DMS79 treated with DMSO at 0.1 percent for 48 hours (cell line): ENCODE measurements at regions not wholly inside any gene's neighbourhood (a gene's known extent, or its start where the extent isn't known, plus 50 kb on each side); places are given as distances from the start of the nearest gene placed in this dataset.
"Not testable (repeated sequence)": the region's sequence is repeated elsewhere in the genome, so short reads cannot be mapped to it uniquely, and the experiment has no call there.

Experiments
- DNase-seq: peaks from one replicate; lab custom pipeline; 2025; lab: John Stamatoyannopoulos, UW

- DNase-seq: no peak
Measured at GRCh38 chr3:174540116-174540908, 318.8 kb upstream of the NAALADL2 start.

- no peak for DNase-seq
Measured at GRCh38 chr3:174541708-174542315, 317.3 kb upstream of the NAALADL2 start.

GRCh38 chr3:174547801-174548435 is 311.2 kb upstream of the NAALADL2 start:
- DNase-seq: no peak

- DNase-seq: no peak
Measured at GRCh38 chr3:174548841-174549623, 310.1 kb upstream of the NAALADL2 start.

GRCh38 chr3:174581558-174581957 is 277.6 kb upstream of the NAALADL2 start:
- no peak for DNase-seq

GRCh38 chr3:174583396-174583795 is 275.7 kb upstream of the NAALADL2 start:
- no peak for DNase-seq

- not testable (repeated sequence) for DNase-seq
Measured at GRCh38 chr3:174587137-174587536, 272.0 kb upstream of the NAALADL2 start.

GRCh38 chr3:174596447-174596982 is 262.6 kb upstream of the NAALADL2 start:
- DNase-seq: no peak

GRCh38 chr3:174598885-174599439 is 260.2 kb upstream of the NAALADL2 start:
- DNase-seq: no peak

GRCh38 chr3:174613173-174613572 is 246.0 kb upstream of the NAALADL2 start:
- DNase-seq: no peak

GRCh38 chr3:174614036-174614435 is 245.1 kb upstream of the NAALADL2 start:
- DNase-seq: peak; percentile 7

GRCh38 chr3:174618368-174619080 is 240.6 kb upstream of the NAALADL2 start:
- DNase-seq: no peak

GRCh38 chr3:174619239-174619638 is 239.9 kb upstream of the NAALADL2 start:
- no peak for DNase-seq

GRCh38 chr3:174620138-174620537 is 239.0 kb upstream of the NAALADL2 start:
- DNase-seq: no peak

- DNase-seq: no peak
Measured at GRCh38 chr3:174620855-174621472, 238.2 kb upstream of the NAALADL2 start.

GRCh38 chr3:174633342-174633741 is 225.8 kb upstream of the NAALADL2 start:
- no peak for DNase-seq

GRCh38 chr3:174636451-174636850 is 222.7 kb upstream of the NAALADL2 start:
- DNase-seq: no peak

- DNase-seq: no peak
Measured at GRCh38 chr3:174639406-174639805, 219.7 kb upstream of the NAALADL2 start.

GRCh38 chr3:174639970-174640369 is 219.2 kb upstream of the NAALADL2 start:
- DNase-seq: no peak

- no peak for DNase-seq
Measured at GRCh38 chr3:174640932-174641331, 218.2 kb upstream of the NAALADL2 start.

- DNase-seq: no peak
Measured at GRCh38 chr3:174644287-174644686, 214.8 kb upstream of the NAALADL2 start.
